NCI-H2107 treated with DMSO at 0.1 percent for 48 hours (cell line): ENCODE measurements at regions not wholly inside any gene's neighbourhood (a gene's known extent, or its start where the extent isn't known, plus 50 kb on each side); places are given as distances from the start of the nearest gene placed in this dataset.

ENCODE experiments used
- DNase-seq: peaks from one replicate; lab custom pipeline; 2025; ENCODE audit not compliant: unreplicated experiment; lab: John Stamatoyannopoulos, UW

DNA sequence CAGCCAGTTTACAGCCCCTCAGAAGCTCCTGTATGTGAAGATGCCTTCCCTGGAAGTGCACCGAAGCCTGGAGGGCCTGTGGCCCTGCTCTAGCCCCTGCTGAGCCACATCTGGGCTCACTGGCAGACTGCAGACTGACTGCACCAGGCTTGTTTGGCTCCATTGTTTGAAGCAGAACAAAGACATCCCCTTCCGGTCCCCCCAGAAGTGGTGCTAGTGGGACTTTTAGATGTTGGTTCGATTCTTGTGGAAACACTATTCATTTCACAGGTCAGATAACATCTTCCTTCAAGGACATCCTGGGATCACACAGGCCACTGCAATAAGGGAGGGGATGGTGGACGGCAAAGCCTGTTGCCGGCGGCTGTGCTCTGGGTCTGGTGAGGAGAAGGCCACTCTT, 57.8 kb upstream of the CBLN2 start:
- no peak for DNase-seq

DNA sequence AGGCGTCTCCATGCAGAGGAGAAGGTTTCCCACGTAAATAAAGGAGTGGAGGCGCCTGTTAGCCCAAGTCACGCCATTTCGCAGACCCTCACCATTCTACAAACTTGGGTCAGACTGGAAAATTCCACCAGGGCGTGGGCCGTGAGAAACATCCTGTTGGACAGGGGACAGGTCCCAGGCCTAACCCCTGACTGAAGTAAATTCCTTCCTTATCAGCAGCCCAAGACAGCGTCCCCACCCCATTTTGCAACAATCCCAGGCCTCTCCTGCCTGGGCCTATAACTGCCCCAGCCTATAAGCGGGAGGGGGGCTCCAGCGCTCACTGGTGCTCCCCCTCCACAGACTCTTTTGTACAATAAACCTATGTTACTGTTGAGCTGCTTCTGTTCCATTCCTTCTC, 57.3 kb upstream of the CBLN2 start:
- DNase-seq = no peak
